Ovary (tissue), 3 donors: ENCODE measurements at regions not wholly inside any gene's neighbourhood (a gene's known extent, or its start where the extent isn't known, plus 50 kb on each side); places are given as distances from the start of the nearest gene placed in this dataset.

Experiments
- CTCF ChIP-seq, 3 donors: fragments of 450-650 bp in 2 of 3; fragments of 200-600 bp in 1 of 3; IDR thresholded peaks; one replicate each; pipeline versions ENCODE4 v1.5.1 to v1.8.0; 2016 to 2022; ENCODE audit warnings: antibody characterized with exemption in 3 of 3, mild to moderate bottlenecking in 1 of 3
- EP300 ChIP-seq: sonication (generic); formaldehyde crosslinking; IDR thresholded peaks from one replicate; pipeline ENCODE4 v1.6.1; 2017; ENCODE audit warnings: antibody characterized with exemption
- POLR2A ChIP-seq: fragments of 450-650 bp; IDR thresholded peaks from one replicate; pipeline ENCODE4 v1.6.1; 2017; ENCODE audit warnings: antibody characterized with exemption, mild to moderate bottlenecking, moderate library complexity
- donor health status: DM: no; HTN: no; CAD: no.

- TF ChIP-seq CTCF (IDR thresholded peaks at IDR 0.05) (no peak), POLR2A (no peak), EP300 (no peak)
Measured at GRCh38 chr6:54737247-54737646, 109.3 kb upstream of the FAM83B start.
